RPMI8226 (cell line): ENCODE measurements at regions not wholly inside any gene's neighbourhood (a gene's known extent, or its start where the extent isn't known, plus 50 kb on each side); places are given as distances from the start of the nearest gene placed in this dataset.

Source experiments
- DNase-seq: peaks from one replicate; pipeline ENCODE4 v3.0.0-alpha.2; 2015

DNA sequence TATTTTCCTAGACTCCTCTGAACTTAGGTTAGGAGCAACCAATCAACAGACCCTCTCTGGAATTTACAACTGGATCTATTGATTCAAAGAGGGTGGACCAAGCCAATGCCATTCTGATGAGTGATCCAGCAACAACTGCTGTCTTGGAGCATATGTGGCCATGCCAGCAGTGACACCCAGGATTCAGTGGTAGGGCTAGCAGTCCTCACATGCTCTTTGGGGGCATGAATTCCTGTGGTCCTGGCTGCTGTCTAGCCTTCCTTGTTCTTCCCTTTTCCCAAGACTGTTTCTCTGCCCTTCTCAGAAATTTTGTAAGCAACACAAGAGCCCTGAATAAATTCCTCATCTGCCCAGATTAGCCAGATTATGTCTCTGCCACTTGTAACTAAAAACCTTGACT is 61.5 kb upstream of the GATB start:
- no peak for DNase-seq

DNA sequence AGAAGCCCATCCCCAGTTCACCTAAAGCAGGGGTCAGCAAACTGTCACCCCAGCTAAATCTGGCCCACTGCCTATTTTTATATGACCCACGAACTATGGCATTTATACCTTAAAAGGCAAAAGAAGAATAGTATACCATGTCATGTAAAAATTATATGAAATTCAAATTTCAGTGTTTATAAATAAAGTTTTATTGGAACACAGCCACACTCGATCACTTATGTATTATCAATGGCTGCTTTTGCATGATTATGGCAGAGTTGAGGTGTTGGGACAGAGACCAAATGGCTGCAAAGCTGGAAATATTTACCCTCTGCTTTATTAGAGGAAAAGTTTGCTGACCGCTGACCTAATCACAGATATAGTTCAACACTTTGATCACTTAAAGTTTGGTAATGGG is 59.2 kb upstream of the GATB start:
- no peak for DNase-seq

GRCh38 chr4:151811403-151811802 is 50.6 kb upstream of the GATB start:
- no peak for DNase-seq
